Stimulated activated CD8-positive, alpha-beta memory T cell treated with anti-CD3 and anti-CD28 coated beads, Interleukin-12 subunit alpha, Interleukin-12 subunit beta, amount 100 ng/mL, for 1 hour (primary cell): ENCODE measurements at regions not wholly inside any gene's neighbourhood (a gene's known extent, or its start where the extent isn't known, plus 50 kb on each side); places are given as distances from the start of the nearest gene placed in this dataset.
"Not testable (repeated sequence)": the region's sequence is repeated elsewhere in the genome, so short reads cannot be mapped to it uniquely, and the experiment has no call there.

Source experiments
- DNase-seq: peaks from one replicate; pipeline ENCODE4 v3.0.0-alpha.2; 2020; ENCODE audit warnings: low read depth

GRCh38 chr6:164107297-164107995, 692.9 kb downstream of the QKI start:
- no peak for DNase-seq

GRCh38 chr6:164106345-164106769, 691.8 kb downstream of the QKI start:
- DNase-seq, result no peak

GRCh38 chr6:164105705-164106104, 691.2 kb downstream of the QKI start:
- DNase-seq, result no peak

- DNase-seq, result no peak
Measured at GRCh38 chr6:164104432-164104831, 689.9 kb downstream of the QKI start.

- no peak for DNase-seq
Measured at GRCh38 chr6:164102693-164103092, 688.2 kb downstream of the QKI start.

- no peak for DNase-seq
Measured at GRCh38 chr6:164101859-164102258, 687.3 kb downstream of the QKI start.

- no peak for DNase-seq
Measured at GRCh38 chr6:164099269-164099865, 684.8 kb downstream of the QKI start.

GRCh38 chr6:164098857-164099267, 684.3 kb downstream of the QKI start:
- no peak for DNase-seq

- no peak for DNase-seq
Measured at GRCh38 chr6:164097551-164098398, 683.3 kb downstream of the QKI start.

GRCh38 chr6:164097056-164097455, 682.5 kb downstream of the QKI start:
- DNase-seq, result no peak

- no peak for DNase-seq
Measured at GRCh38 chr6:164095056-164095455, 680.5 kb downstream of the QKI start.

- DNase-seq, result no peak
Measured at GRCh38 chr6:164087870-164088269, 673.4 kb downstream of the QKI start.

GRCh38 chr6:164087211-164087610, 672.7 kb downstream of the QKI start:
- no peak for DNase-seq

GRCh38 chr6:164086076-164086887, 671.8 kb downstream of the QKI start:
- DNase-seq, result no peak

GRCh38 chr6:164085091-164086075, 670.9 kb downstream of the QKI start:
- DNase-seq, result no peak

GRCh38 chr6:164079275-164079600, 664.7 kb downstream of the QKI start:
- DNase-seq, result no peak

GRCh38 chr6:164078532-164079274, 664.2 kb downstream of the QKI start:
- DNase-seq, result no peak

- DNase-seq, result not testable (repeated sequence)
Measured at GRCh38 chr6:164076818-164077532, 662.5 kb downstream of the QKI start.

- no peak for DNase-seq
Measured at GRCh38 chr6:164075981-164076615, 661.6 kb downstream of the QKI start.
